Activated CD4-positive, alpha-beta T cell treated with anti-CD3 and anti-CD28 coated beads for 36 hours (primary cell): ENCODE measurements at regions not wholly inside any gene's neighbourhood (a gene's known extent, or its start where the extent isn't known, plus 50 kb on each side); places are given as distances from the start of the nearest gene placed in this dataset.

Experiments used
- ATAC-seq: fragments of 200-7000 bp; cut with Tn5 transposase; one replicate; pipeline ENCODE4 v1.10.0; 2021; ENCODE audit warnings: mild to moderate bottlenecking, moderate library complexity
- CTCF ChIA-PET: fragments of 350-600 bp; sonication (Branson Sonifier 250); formaldehyde crosslinking; loops from one replicate; lab custom pipeline; 2021; ENCODE audit warnings: antibody characterized with exemption; lab: Charles Lee
- POLR2A ChIA-PET: fragments of 350-600 bp; sonication (Branson Sonifier 250); formaldehyde crosslinking; loops from one replicate; lab custom pipeline; 2021; ENCODE audit warnings: antibody characterized with exemption, inconsistent platforms; lab: Charles Lee
- DNase-seq: peaks from one replicate; pipeline ENCODE4 v3.0.0-alpha.2; 2020
- H3K27ac Mint-ChIP-seq: one replicate; pipeline ENCODE4 v1.8.0; 2021; ENCODE audit warnings: mixed read lengths
- H3K27me3 Mint-ChIP-seq: one replicate; pipeline ENCODE4 v1.8.0; 2021; ENCODE audit warnings: mixed read lengths
- H3K36me3 Mint-ChIP-seq: one replicate; pipeline ENCODE4 v1.8.0; 2021; ENCODE audit warnings: low read depth, mixed read lengths
- H3K4me1 Mint-ChIP-seq: one replicate; pipeline ENCODE4 v1.8.0; 2021; ENCODE audit warnings: mixed read lengths
- H3K4me3 Mint-ChIP-seq: one replicate; pipeline ENCODE4 v1.8.0; 2021; ENCODE audit warnings: mild to moderate bottlenecking, moderate library complexity, mixed read lengths
- H3K9me3 Mint-ChIP-seq: one replicate; pipeline ENCODE4 v1.8.0; 2021; ENCODE audit warnings: low read depth, mixed read lengths
- intact Hi-C, 2 experiments: fragments of 100-400 bp; cut with DNase I in 1 of 2; cut with micrococcal nuclease in 1 of 2; formaldehyde crosslinking; loops; one replicate each; pipeline versions ENCODE4 v1.14.2 to v1.15.1; 2022 to 2024; cut with DNase I, micrococcal nuclease

GRCh38 chr15:73803806-73804205 lies 50.7 kb upstream of the INSYN1 start:
- intact Hi-C loops: no loop called here
- ATAC-seq: no peak
- ChIA-PET POLR2A (no interaction called here), CTCF (interaction anchor here (1.5 kb wide), 1 partner anchor 9 kb away, joined by 6 read pairs; no protein-coding TSS in a partner anchor)
- Mint-ChIP-seq H3K27ac (no peak overlapping the region), H3K4me1 (no peaks in the 10 kb centered on the region), H3K36me3 (no peaks in the 10 kb centered on the region), H3K4me3 (no peak overlapping the region), H3K9me3 (no peaks in the 10 kb centered on the region), H3K27me3 (peaks cover 3% of the 10 kb centered on the region)
- no peak for DNase-seq

GRCh38 chr15:73805504-73806089 lies 52.4 kb upstream of the INSYN1 start:
- DNase-seq (no peak), ATAC-seq (no peak)
- Mint-ChIP-seq H3K4me1 (no peaks in the 10 kb centered on the region), H3K27me3 (peaks cover 3% of the 10 kb centered on the region), H3K4me3 (no peak overlapping the region), H3K9me3 (no peaks in the 10 kb centered on the region), H3K36me3 (no peaks in the 10 kb centered on the region), H3K27ac (no peak overlapping the region)
- CTCF ChIA-PET: no interaction called here
- POLR2A ChIA-PET: no interaction called here
- intact Hi-C loops: no loop called here

- intact Hi-C loops: no loop called here
- CTCF ChIA-PET: no interaction called here
- Mint-ChIP-seq H3K4me3 (no peak overlapping the region), H3K27ac (no peak overlapping the region), H3K36me3 (no peaks in the 10 kb centered on the region), H3K9me3 (no peaks in the 10 kb centered on the region), H3K27me3 (peaks cover 3% of the 10 kb centered on the region), H3K4me1 (no peaks in the 10 kb centered on the region)
- no peak for ATAC-seq
- no peak for DNase-seq
- POLR2A ChIA-PET: no interaction called here
Measured at GRCh38 chr15:73806698-73807483, 53.7 kb upstream of the INSYN1 start.

- no peak for DNase-seq
- ChIA-PET POLR2A (interaction anchor here (0.6 kb wide), 1 partner anchor 626 kb away, joined by 3 read pairs; the partner anchor contains the start of gene SEMA7A), CTCF (no interaction called here)
- no peak overlapping the region for H3K4me3 Mint-ChIP-seq
- no peaks in the 10 kb centered on the region for H3K4me1 Mint-ChIP-seq
- no peak for ATAC-seq
- intact Hi-C loops: no loop called here
- H3K27ac Mint-ChIP-seq: no peak overlapping the region
- H3K9me3 Mint-ChIP-seq: no peaks in the 10 kb centered on the region
- H3K36me3 Mint-ChIP-seq: no peaks in the 10 kb centered on the region
- peaks cover 3% of the 10 kb centered on the region for H3K27me3 Mint-ChIP-seq
Measured at GRCh38 chr15:73807865-73808264, 54.7 kb upstream of the INSYN1 start.

GRCh38 chr15:73809728-73810501 lies 56.8 kb upstream of the INSYN1 start:
- ATAC-seq (no peak), DNase-seq (no peak)
- intact Hi-C loops: no loop called here
- Mint-ChIP-seq H3K36me3 (no peaks in the 10 kb centered on the region), H3K27ac (no peak overlapping the region), H3K9me3 (no peaks in the 10 kb centered on the region), H3K27me3 (peaks cover 3% of the 10 kb centered on the region), H3K4me1 (no peaks in the 10 kb centered on the region), H3K4me3 (no peak overlapping the region)
- ChIA-PET CTCF (no interaction called here), POLR2A (no interaction called here)

GRCh38 chr15:73812806-73813465 lies 59.8 kb upstream of the INSYN1 start:
- intact Hi-C loops: no loop called here
- Mint-ChIP-seq H3K9me3 (no peaks in the 10 kb centered on the region), H3K36me3 (no peaks in the 10 kb centered on the region), H3K4me1 (no peaks in the 10 kb centered on the region), H3K4me3 (no peak overlapping the region), H3K27ac (no peak overlapping the region), H3K27me3 (no peaks in the 10 kb centered on the region)
- ChIA-PET CTCF (no interaction called here), POLR2A (no interaction called here)
- ATAC-seq (no peak), DNase-seq (no peak)

- Mint-ChIP-seq H3K36me3 (no peaks in the 10 kb centered on the region), H3K27ac (no peak overlapping the region), H3K9me3 (no peaks in the 10 kb centered on the region), H3K4me3 (no peak overlapping the region), H3K27me3 (peaks cover under 1% of the 10 kb centered on the region), H3K4me1 (no peaks in the 10 kb centered on the region)
- no peak for DNase-seq
- ChIA-PET POLR2A (no interaction called here), CTCF (no interaction called here)
- ATAC-seq: no peak
- intact Hi-C loops: no loop called here
Measured at GRCh38 chr15:73813589-73813988, 59.8 kb upstream of the TBC1D21 start.

- ChIA-PET POLR2A (no interaction called here), CTCF (no interaction called here)
- no peaks in the 10 kb centered on the region for H3K9me3 Mint-ChIP-seq
- ATAC-seq: no peak
- no peaks in the 10 kb centered on the region for H3K36me3 Mint-ChIP-seq
- intact Hi-C loops: no loop called here
- H3K27me3 Mint-ChIP-seq: peaks cover 8% of the 10 kb centered on the region
- DNase-seq: no peak
- H3K27ac Mint-ChIP-seq: no peak overlapping the region
- H3K4me1 Mint-ChIP-seq: no peaks in the 10 kb centered on the region
- no peak overlapping the region for H3K4me3 Mint-ChIP-seq
Measured at GRCh38 chr15:73818308-73818985, 54.9 kb upstream of the TBC1D21 start.

GRCh38 chr15:73821181-73821580 lies 52.2 kb upstream of the TBC1D21 start:
- ATAC-seq (no peak), DNase-seq (no peak)
- no peak overlapping the region for H3K4me3 Mint-ChIP-seq
- no peaks in the 10 kb centered on the region for H3K36me3 Mint-ChIP-seq
- intact Hi-C loops: no loop called here
- no peaks in the 10 kb centered on the region for H3K9me3 Mint-ChIP-seq
- ChIA-PET POLR2A (no interaction called here), CTCF (interaction anchor here (0.6 to 0.7 kb wide), 2 partner anchors 46 to 1411 kb away, joined by 3 read pairs; no protein-coding TSS in a partner anchor)
- H3K27me3 Mint-ChIP-seq: peaks cover 10% of the 10 kb centered on the region
- no peak overlapping the region for H3K27ac Mint-ChIP-seq
- H3K4me1 Mint-ChIP-seq: no peaks in the 10 kb centered on the region

- no peak overlapping the region for H3K4me3 Mint-ChIP-seq
- ATAC-seq (no peak), DNase-seq (no peak)
- H3K9me3 Mint-ChIP-seq: no peaks in the 10 kb centered on the region
- peaks cover 17% of the 10 kb centered on the region for H3K27me3 Mint-ChIP-seq
- POLR2A ChIA-PET: no interaction called here
- intact Hi-C loops: no loop called here
- no peaks in the 10 kb centered on the region for H3K36me3 Mint-ChIP-seq
- CTCF ChIA-PET: interaction anchor here (0.6 kb wide), 1 partner anchor 52 kb away, joined by 3 read pairs; no protein-coding TSS in a partner anchor
- H3K27ac Mint-ChIP-seq: no peak overlapping the region
- H3K4me1 Mint-ChIP-seq: no peaks in the 10 kb centered on the region
Measured at GRCh38 chr15:73822998-73823397, 50.4 kb upstream of the TBC1D21 start.
